H1 (cell line): ENCODE measurements at regions not wholly inside any gene's neighbourhood (a gene's known extent, or its start where the extent isn't known, plus 50 kb on each side); places are given as distances from the start of the nearest gene placed in this dataset.

Experiments used
- CTCF ChIA-PET: fragments of 300-600 bp; sonication (Branson Sonifier 250); formaldehyde crosslinking; loops from one replicate; lab custom pipeline; 2021; ENCODE audit not compliant: partially characterized antibody; lab: Charles Lee
- POLR2A ChIA-PET: fragments of 300-600 bp; sonication (Branson Sonifier 250); formaldehyde crosslinking; loops from one replicate; lab custom pipeline; 2021; ENCODE audit warnings: inconsistent platforms; ENCODE audit not compliant: partially characterized antibody; lab: Charles Lee
- DNase-seq, 2 experiments: peaks; one replicate each; pipeline versions ENCODE4 v3.0.0 to v3.0.0-alpha.2; 2010 to 2022; ENCODE audit warnings: low spot score in 2 of 2, low read depth in 1 of 2, mixed read lengths in 1 of 2
- FAIRE-seq: peaks from 2 replicates; lab custom pipeline; 2011; peaks lifted over from hg19 to GRCh38; lab: Jason Lieb, UNC
- H2AFZ ChIP-seq: 2 replicates; pipeline ENCODE4 v1.8.1; 2012; ENCODE audit warnings: low read length, inconsistent platforms
- H2AK5ac ChIP-seq: 2 replicates; pipeline ENCODE4 v1.6.1; 2013; ENCODE audit warnings: low read depth, low read length
- H2BK120ac ChIP-seq: replicated peaks from 2 replicates; pipeline ENCODE3; 2013; ENCODE audit warnings: low read depth, low read length, inconsistent platforms
- H2BK12ac ChIP-seq: 2 replicates; pipeline ENCODE4 v1.6.1; 2013; ENCODE audit warnings: low read depth, low read length
- H2BK15ac ChIP-seq: 2 replicates; pipeline ENCODE4 v1.6.1; 2013; ENCODE audit warnings: low read length
- H2BK20ac ChIP-seq: 2 replicates; pipeline ENCODE4 v1.6.1; 2013; ENCODE audit warnings: low read length
- H2BK5ac ChIP-seq: 2 replicates; pipeline ENCODE4 v1.6.1; 2013; ENCODE audit warnings: low read depth, low read length
- H3K14ac ChIP-seq: 2 replicates; pipeline ENCODE4 v1.6.1; 2013; ENCODE audit warnings: inconsistent platforms; ENCODE audit not compliant: insufficient read length
- H3K18ac ChIP-seq: 2 replicates; pipeline ENCODE4 v1.6.1; 2013; ENCODE audit warnings: low read length; ENCODE audit errors: extremely low read depth
- H3K23ac ChIP-seq: 2 replicates; pipeline ENCODE4 v1.6.1; 2013; ENCODE audit warnings: inconsistent platforms; ENCODE audit not compliant: insufficient read length
- H3K23me2 ChIP-seq: 2 replicates; pipeline ENCODE4 v1.6.1; 2013; ENCODE audit warnings: low read depth, low read length
- H3K27ac ChIP-seq: 2 replicates; pipeline ENCODE4 v1.6.1; 2011; ENCODE audit warnings: low read depth, low read length, inconsistent platforms
- H3K27me3 ChIP-seq, 4 experiments: replicated peaks in 1 of 4; 1 replicate in 1 of 4; 2 replicates in 3 of 4; pipeline versions ENCODE4 v1.6.1 to v1.8.1; 2011 to 2013; ENCODE audit warnings: low read length in 3 of 4, mild to moderate bottlenecking in 3 of 4, inconsistent platforms in 2 of 4, mixed read lengths in 2 of 4, moderate library complexity in 1 of 4; ENCODE audit not compliant: control insufficient read depth in 3 of 4, insufficient read depth in 3 of 4; ENCODE audit errors: extremely low read depth in 1 of 4
- H3K36me3 ChIP-seq, 4 experiments: 2 replicates each; pipeline versions ENCODE4 v1.6.1 to v1.8.1; 2011 to 2013; ENCODE audit warnings: mild to moderate bottlenecking in 4 of 4, low read length in 3 of 4, moderate library complexity in 2 of 4, control low read depth in 1 of 4, inconsistent platforms in 1 of 4; ENCODE audit not compliant: insufficient read depth in 4 of 4, control insufficient read depth in 2 of 4
- H3K4ac ChIP-seq: replicated peaks from 2 replicates; pipeline ENCODE3; 2013; ENCODE audit warnings: low read length, low read depth, mixed read lengths, inconsistent platforms; ENCODE audit not compliant: insufficient read length
- H3K4me1 ChIP-seq, 4 experiments: replicated peaks in 1 of 4; 1 replicate in 1 of 4; 2 replicates in 3 of 4; pipeline versions ENCODE4 v1.6.1 to v1.8.1; 2011 to 2013; ENCODE audit warnings: low read length in 3 of 4, inconsistent platforms in 2 of 4, mixed read lengths in 1 of 4; ENCODE audit not compliant: insufficient read depth in 4 of 4, control insufficient read depth in 3 of 4
- H3K4me2 ChIP-seq, 2 experiments: 2 replicates each; pipeline versions ENCODE4 v1.6.1 to v1.8.1; 2011 to 2013; ENCODE audit warnings: low read depth in 2 of 2, low read length in 2 of 2, control low read depth in 1 of 2, inconsistent platforms in 1 of 2, mild to moderate bottlenecking in 1 of 2; ENCODE audit not compliant: insufficient read depth in 1 of 2
- H3K4me3 ChIP-seq, 4 experiments: fragments of 200-600, 300-600 bp in 1 of 4; sonication (generic), shearing (Covaris generic), sonication (Bioruptor Twin) in 1 of 4; 2 replicates each; pipeline versions ENCODE4 v1.5.1 to v1.8.1; 2011 to 2016; ENCODE audit warnings: low read length in 4 of 4, low read depth in 3 of 4, control low read depth in 2 of 4, inconsistent platforms in 2 of 4, mild to moderate bottlenecking in 2 of 4, mixed read lengths in 1 of 4, moderate library complexity in 1 of 4; ENCODE audit not compliant: insufficient read depth in 2 of 4; ENCODE audit errors: extremely low read depth in 1 of 4
- H3K56ac ChIP-seq: replicated peaks from 2 replicates; pipeline ENCODE3; 2013; ENCODE audit warnings: low read depth, mild to moderate bottlenecking, mixed read lengths, low read length, inconsistent platforms; ENCODE audit not compliant: insufficient read length
- H3K79me1 ChIP-seq: 2 replicates; pipeline ENCODE4 v1.6.1; 2013; ENCODE audit warnings: low read depth, low read length, control low read depth
- H3K79me2 ChIP-seq, 2 experiments: 2 replicates each; pipeline versions ENCODE4 v1.6.1 to v1.8.1; 2012 to 2013; ENCODE audit warnings: low read length in 2 of 2, mild to moderate bottlenecking in 2 of 2, inconsistent platforms in 1 of 2; ENCODE audit not compliant: insufficient read depth in 2 of 2, control insufficient read depth in 1 of 2
- H3K9ac ChIP-seq, 4 experiments: replicated peaks in 1 of 4; 1 replicate in 1 of 4; 2 replicates in 3 of 4; pipeline versions ENCODE4 v1.6.1 to v1.8.1; 2011 to 2013; ENCODE audit warnings: low read depth in 3 of 4, low read length in 3 of 4, control low read depth in 2 of 4, mild to moderate bottlenecking in 2 of 4, moderate library complexity in 2 of 4, inconsistent platforms in 1 of 4; ENCODE audit errors: extremely low read depth in 1 of 4
- H3K9me3 ChIP-seq, 2 experiments: 2 replicates each; pipeline versions ENCODE4 v1.6.1 to v1.8.1; 2012 to 2013; ENCODE audit warnings: mild to moderate bottlenecking in 2 of 2, moderate library complexity in 2 of 2, control low read depth in 1 of 2, inconsistent platforms in 1 of 2, low read depth in 1 of 2, low read length in 1 of 2, mixed read lengths in 1 of 2; ENCODE audit not compliant: insufficient read depth in 2 of 2
- H4K20me1 ChIP-seq, 2 experiments: replicated peaks in 1 of 2; 2 replicates each; pipeline versions ENCODE3 to v1.8.1; 2011 to 2013; ENCODE audit warnings: inconsistent platforms in 2 of 2, low read length in 2 of 2, mild to moderate bottlenecking in 1 of 2; ENCODE audit not compliant: insufficient read depth in 2 of 2, control insufficient read depth in 1 of 2
- H4K5ac ChIP-seq: 2 replicates; pipeline ENCODE4 v1.6.1; 2013; ENCODE audit warnings: low read length, low read depth, mixed read lengths, inconsistent platforms; ENCODE audit not compliant: insufficient read length
- H4K8ac ChIP-seq: 2 replicates; pipeline ENCODE4 v1.8.0; 2013; ENCODE audit warnings: mild to moderate bottlenecking, moderate library complexity, low read length, inconsistent platforms; ENCODE audit not compliant: insufficient read depth; ENCODE audit errors: extremely low read depth
- H4K91ac ChIP-seq: replicated peaks from 2 replicates; pipeline ENCODE3; 2013; ENCODE audit warnings: low read length, mixed read lengths, inconsistent platforms; ENCODE audit not compliant: insufficient read length
- ASH2L ChIP-seq: fragments of 200-600, 300-600 bp; sonication (generic); IDR thresholded peaks from one replicate; pipeline ENCODE4 v1.7.1; 2017; ENCODE audit warnings: low read length
- BACH1 ChIP-seq: IDR thresholded peaks from 2 replicates; pipeline ENCODE4 v1.6.1; 2012; ENCODE audit warnings: low read length, improper control_type of control experiment
- CBX5 ChIP-seq: fragments of 300-800, 300-1000 bp; sonication (generic); IDR thresholded peaks from 2 replicates; pipeline ENCODE4 v1.7.1; 2016; ENCODE audit warnings: antibody characterized with exemption, low read length, low read depth
- CEBPB ChIP-seq: IDR thresholded peaks from 2 replicates; pipeline ENCODE4 v1.6.1; 2012; ENCODE audit warnings: low read depth, low read length
- FOSL1 ChIP-seq: IDR thresholded peaks from 2 replicates; pipeline ENCODE4 v1.6.1; 2011; ENCODE audit warnings: mild to moderate bottlenecking, low read depth, low read length, moderate library complexity; ENCODE audit not compliant: insufficient read depth
- GTF2F1 ChIP-seq: IDR thresholded peaks from 2 replicates; pipeline ENCODE4 v1.6.1; 2012; ENCODE audit warnings: low read depth, low read length, improper control_type of control experiment, borderline replicate concordance
- HDAC2 ChIP-seq, 2 experiments: fragments of 300-600 bp in 1 of 2; sonication (generic) in 1 of 2; IDR thresholded peaks; 2 replicates each; pipeline ENCODE4 v1.6.1; 2011 to 2012; ENCODE audit warnings: low read depth in 2 of 2, low read length in 2 of 2, mild to moderate bottlenecking in 2 of 2, moderate library complexity in 2 of 2, borderline replicate concordance in 1 of 2, inconsistent platforms in 1 of 2
- JUND ChIP-seq: IDR thresholded peaks from 2 replicates; pipeline ENCODE4 v1.6.1; 2011; ENCODE audit warnings: mild to moderate bottlenecking, improper control_type of control experiment, low read length
- KDM1A ChIP-seq: fragments of 200-600, 300-600 bp; sonication (generic); IDR thresholded peaks from 2 replicates; pipeline ENCODE4 v1.7.1; 2016; ENCODE audit warnings: mild to moderate bottlenecking, low read length, borderline replicate concordance
- KDM5A ChIP-seq: fragments of 200-600 bp; IDR thresholded peaks from 2 replicates; pipeline ENCODE4 v1.7.1; 2012; ENCODE audit warnings: mild to moderate bottlenecking, low read length, inconsistent platforms, mixed read lengths
- RAD21 ChIP-seq, 2 experiments: IDR thresholded peaks in 1 of 2; conservative IDR thresholded peaks in 1 of 2; 2 replicates each; pipeline ENCODE4 v1.6.1; 2011; ENCODE audit warnings: low read depth in 2 of 2, low read length in 2 of 2, improper control_type of control experiment in 1 of 2, inconsistent platforms in 1 of 2, mild to moderate bottlenecking in 1 of 2, moderate library complexity in 1 of 2
- SAP30 ChIP-seq: fragments of 300-600 bp; sonication (generic); IDR thresholded peaks from 2 replicates; pipeline ENCODE4 v1.7.1; 2012; ENCODE audit warnings: low read length, moderate library complexity, mild to moderate bottlenecking, inconsistent platforms; ENCODE audit not compliant: insufficient read depth, insufficient replicate concordance
- SUZ12 ChIP-seq: fragments of 200-600 bp; sonication (generic); IDR thresholded peaks from 2 replicates; pipeline ENCODE4 v1.6.1; 2012; ENCODE audit warnings: mild to moderate bottlenecking, inconsistent platforms, low read length, moderate library complexity, mixed read lengths
- TAF1 ChIP-seq: IDR thresholded peaks from 2 replicates; pipeline ENCODE4 v1.6.1; 2011; ENCODE audit warnings: mild to moderate bottlenecking, low read depth, low read length
- TAF7 ChIP-seq: optimal IDR thresholded peaks from 2 replicates; pipeline ENCODE3; 2011; ENCODE audit warnings: low read depth, mild to moderate bottlenecking, inconsistent platforms, low read length, moderate library complexity, borderline replicate concordance
- WGBS, 2 experiments: shearing (Covaris generic) in 1 of 2; methylation state at CpG; one replicate each; pipeline versions ENCODE4 v1.1.6 to v1.1.7; 2013 to 2015; ENCODE audit warnings: low lambda C conversion rate in 2 of 2, mixed read lengths in 2 of 2, inconsistent platforms in 1 of 2, low coverage in 1 of 2, missing lambda C conversion rate in 1 of 2; ENCODE audit not compliant: insufficient replicate concordance in 2 of 2, insufficient coverage in 1 of 2, insufficient read length in 1 of 2; ENCODE audit errors: extremely low coverage in 1 of 2, missing lambda C conversion rate in 1 of 2; 5-methylcytosine and 5-hydroxymethylcytosine counted together

DNA sequence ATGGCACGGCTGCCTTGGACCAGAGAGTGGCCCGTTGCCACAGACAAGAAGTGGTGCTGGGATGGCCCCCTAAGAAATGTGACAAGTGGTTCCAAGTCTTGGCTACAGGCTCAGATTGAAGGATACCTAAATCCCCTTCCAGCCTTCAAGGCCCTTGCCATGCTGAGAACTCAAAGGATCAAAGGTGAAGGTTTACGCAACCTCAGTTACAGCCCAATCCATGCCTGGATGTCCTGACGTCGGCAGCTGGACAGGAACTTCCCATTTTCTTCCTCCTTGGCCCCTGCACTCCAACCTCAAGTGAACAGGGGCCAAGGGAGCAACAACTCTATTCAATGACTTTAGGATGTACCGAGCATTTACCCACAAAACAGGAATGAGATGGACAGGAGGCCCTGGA is 95.4 kb downstream of the DHCR7 start:
- 98% methylated on average over 6 of the region's 6 CpGs; no CpG with 5 or more reads in 1 of the 2 experiments for WGBS, 2 experiments
- Histone ChIP-seq H3K36me3 (no peaks in the 10 kb centered on the region), H2BK12ac (no peak overlapping the region), H3K27ac (no peak overlapping the region), H2BK20ac (no peak overlapping the region), H2AFZ (no peak overlapping the region), H3K14ac (no peak overlapping the region), H4K91ac (no peak overlapping the region), H4K20me1 (no peaks in the 10 kb centered on the region), H2AK5ac (no peak overlapping the region), H3K9ac (no peak overlapping the region), H3K4me1 (peaks cover 0 to 3% (median 0%) of the 10 kb centered on the region in 4 experiments; a peak in 1 of 7 replicates), H3K27me3 (peaks cover 0 to 1% (median 0%) of the 10 kb centered on the region in 4 experiments; a peak in 2 of 7 replicates), H3K23ac (no peak overlapping the region), H2BK15ac (no peak overlapping the region), H3K4me3 (no peak overlapping the region), H3K79me2 (no peaks in the 10 kb centered on the region), H4K5ac (no peak overlapping the region), H3K9me3 (no peaks in the 10 kb centered on the region), H2BK120ac (no peak overlapping the region), H3K56ac (no peak overlapping the region), H3K23me2 (no peaks in the 10 kb centered on the region), H3K4me2 (no peak overlapping the region), H3K4ac (no peak overlapping the region), H3K18ac (no peak overlapping the region), H4K8ac (no peak overlapping the region), H3K79me1 (no peaks in the 10 kb centered on the region), H2BK5ac (no peak overlapping the region)
- DNase-seq (no peak), FAIRE-seq (no peak)
- ChIA-PET POLR2A (no interaction called here), CTCF (no interaction called here)
- TF ChIP-seq SUZ12, result no peak
- TF ChIP-seq KDM1A, result no peak
- TF ChIP-seq KDM5A, result no peak
- TF ChIP-seq CEBPB, result no peak
- TF ChIP-seq BACH1, result no peak
- TF ChIP-seq FOSL1, result no peak
- no peak for TF ChIP-seq RAD21 (IDR thresholded peaks at IDR 0.05 in 1 of 2, conservative IDR thresholded peaks at IDR 0.05 in 1 of 2; ENCODE audit: low read depth in 2 of 2, low read length in 2 of 2)
- no peak for TF ChIP-seq TAF1
- no peak for TF ChIP-seq SAP30
- TF ChIP-seq JUND, result no peak
- TF ChIP-seq GTF2F1, result no peak
- no peak for TF ChIP-seq ASH2L
- TF ChIP-seq CBX5, result no peak
- TF ChIP-seq HDAC2 (IDR thresholded peaks at IDR 0.05; ENCODE audit: borderline replicate concordance in 1 of 2, low read depth in 2 of 2, low read length in 2 of 2), result no peak
- no peak for TF ChIP-seq TAF7
